Right atrium auricular region (tissue), 2 donors: ENCODE measurements at regions not wholly inside any gene's neighbourhood (a gene's known extent, or its start where the extent isn't known, plus 50 kb on each side); places are given as distances from the start of the nearest gene placed in this dataset.
A peak's percentile ranks its signal among the peaks of the same experiment; 100 is the strongest.

Source experiments
- DNase-seq: peaks from one replicate; pipeline ENCODE4 v3.0.0-alpha.2; 2019; ENCODE audit warnings: low spot score
- H3K27ac ChIP-seq, 2 donors: fragments of 200-600 bp; sonication (generic); 1 replicate in 1 of 2; 2 replicates in 1 of 2; pipeline ENCODE4 v1.5.1; 2016 to 2019
- H3K27me3 ChIP-seq, 2 donors: fragments of 200-600 bp; sonication (generic); one replicate each; pipeline versions ENCODE4 v1.5.1 to v1.6.0; 2017 to 2019
- H3K36me3 ChIP-seq: fragments of 200-600 bp; sonication (generic); one replicate; pipeline ENCODE4 v1.5.1; 2016
- H3K4me1 ChIP-seq, 2 donors: fragments of 200-600 bp; sonication (generic); one replicate each; pipeline versions ENCODE4 v1.5.1 to v1.6.0; 2017 to 2019
- H3K4me3 ChIP-seq, 2 donors: fragments of 200-600 bp; sonication (generic); 1 replicate in 1 of 2; 2 replicates in 1 of 2; pipeline ENCODE4 v1.5.1; 2017 to 2019; ENCODE audit warnings: mild to moderate bottlenecking in 1 of 2, moderate library complexity in 1 of 2
- H3K9me3 ChIP-seq, 2 donors: fragments of 200-600 bp; sonication (generic); one replicate each; pipeline ENCODE4 v1.5.1; 2019
- CTCF ChIP-seq, 2 donors: fragments of 200-600 bp; sonication (generic); IDR thresholded peaks; one replicate each; pipeline ENCODE4 v1.5.1; 2019; ENCODE audit warnings: antibody characterized with exemption in 2 of 2

GRCh38 chr10:31188792-31189406 is 130.1 kb upstream of the ZEB1 start:
- Histone ChIP-seq H3K27me3 (no peaks in the 10 kb centered on the region), H3K4me1 (peaks cover 5 to 11% of the 10 kb centered on the region in 2 donors), H3K36me3 (no peaks in the 10 kb centered on the region), H3K27ac (no peak overlapping the region), H3K9me3 (no peaks in the 10 kb centered on the region), H3K4me3 (no peak overlapping the region)
- DNase-seq: no peak
- no peak for TF ChIP-seq CTCF (IDR thresholded peaks at IDR 0.05)

- Histone ChIP-seq H3K27ac (no peak overlapping the region), H3K9me3 (no peaks in the 10 kb centered on the region), H3K36me3 (no peaks in the 10 kb centered on the region), H3K4me3 (no peak overlapping the region), H3K4me1 (peaks cover 5 to 11% of the 10 kb centered on the region in 2 donors), H3K27me3 (no peaks in the 10 kb centered on the region)
- DNase-seq: no peak
- TF ChIP-seq CTCF (IDR thresholded peaks at IDR 0.05): no peak
Measured at GRCh38 chr10:31190488-31190887, 128.5 kb upstream of the ZEB1 start.

GRCh38 chr10:31192475-31192874 is 126.5 kb upstream of the ZEB1 start:
- DNase-seq: no peak
- Histone ChIP-seq H3K27me3 (no peaks in the 10 kb centered on the region), H3K9me3 (no peaks in the 10 kb centered on the region), H3K27ac (no peak overlapping the region), H3K4me1 (no peaks in the 10 kb centered on the region), H3K36me3 (no peaks in the 10 kb centered on the region), H3K4me3 (no peak overlapping the region)
- TF ChIP-seq CTCF (IDR thresholded peaks at IDR 0.05): no peak

GRCh38 chr10:31194986-31195385 is 124.0 kb upstream of the ZEB1 start:
- H3K9me3 ChIP-seq: no peaks in the 10 kb centered on the region
- H3K27ac ChIP-seq: no peak overlapping the region
- no peak for TF ChIP-seq CTCF (IDR thresholded peaks at IDR 0.05)
- H3K36me3 ChIP-seq: no peaks in the 10 kb centered on the region
- H3K4me1 ChIP-seq: no peaks in the 10 kb centered on the region
- no peak for DNase-seq
- no peaks in the 10 kb centered on the region for H3K27me3 ChIP-seq
- H3K4me3 ChIP-seq: no peak overlapping the region

GRCh38 chr10:31197886-31198285 is 121.1 kb upstream of the ZEB1 start:
- H3K4me3 ChIP-seq: no peak overlapping the region
- H3K27ac ChIP-seq: no peak overlapping the region
- H3K27me3 ChIP-seq: no peaks in the 10 kb centered on the region
- H3K36me3 ChIP-seq: no peaks in the 10 kb centered on the region
- no peak for DNase-seq
- no peaks in the 10 kb centered on the region for H3K4me1 ChIP-seq
- no peak for TF ChIP-seq CTCF (IDR thresholded peaks at IDR 0.05)
- H3K9me3 ChIP-seq: no peaks in the 10 kb centered on the region

GRCh38 chr10:31204090-31204489 is 114.9 kb upstream of the ZEB1 start:
- peak overlapping the region; percentile 32 to 78 for H3K27ac ChIP-seq
- no peak for DNase-seq

More at GRCh38 chr10:31204090-31204489, 114.9 kb upstream of the ZEB1 start:
- Histone ChIP-seq H3K36me3 (no peaks in the 10 kb centered on the region), H3K27me3 (no peaks in the 10 kb centered on the region), H3K4me1 (peaks cover 0 to 11% of the 10 kb centered on the region in 2 donors), H3K9me3 (no peaks in the 10 kb centered on the region), H3K4me3 (no peak overlapping the region)
- TF ChIP-seq CTCF (IDR thresholded peaks at IDR 0.05): no peak
